H7 (cell line): ENCODE measurements at regions not wholly inside any gene's neighbourhood (a gene's known extent, or its start where the extent isn't known, plus 50 kb on each side); places are given as distances from the start of the nearest gene placed in this dataset.

Source experiments
- DNase-seq: peaks from one replicate; pipeline ENCODE4 v3.0.0; 2012
- H3K27me3 ChIP-seq: 2 replicates; pipeline ENCODE4 v1.6.0; 2011; ENCODE audit warnings: mild to moderate bottlenecking, low read length; ENCODE audit not compliant: control insufficient read depth, insufficient read depth
- H3K36me3 ChIP-seq: replicated peaks from 2 replicates; pipeline ENCODE4 v1.5.1; 2011; ENCODE audit warnings: low read length; ENCODE audit not compliant: control insufficient read depth, insufficient read depth
- H3K4me3 ChIP-seq: 2 replicates; pipeline ENCODE4 v1.5.1; 2011; ENCODE audit warnings: low read depth, mild to moderate bottlenecking, control low read depth, low read length, moderate library complexity; ENCODE audit not compliant: insufficient read depth

DNA sequence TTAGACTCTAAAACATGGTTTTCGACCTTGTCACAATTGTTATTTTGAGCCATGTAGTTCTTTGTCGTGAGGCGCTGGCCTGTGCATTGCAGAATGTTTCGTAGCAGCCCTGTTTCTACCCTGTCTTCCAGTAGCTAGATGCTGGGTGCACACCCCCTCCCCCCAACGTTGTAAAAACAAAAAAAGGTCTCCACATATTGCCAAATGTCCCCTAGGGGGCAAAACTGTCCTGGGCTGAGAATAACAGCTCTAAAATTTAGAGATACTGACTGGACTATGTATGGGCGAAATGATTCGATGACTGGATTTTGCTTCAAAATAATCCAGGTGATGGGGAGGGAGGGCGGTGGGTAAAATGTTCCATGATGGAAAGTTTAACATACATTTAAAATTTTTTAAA is 126.1 kb upstream of the FUT8 start:
- no peaks in the 10 kb centered on the region for H3K36me3 ChIP-seq
- no peak for DNase-seq
- H3K27me3 ChIP-seq: no peaks in the 10 kb centered on the region
- no peak overlapping the region for H3K4me3 ChIP-seq

DNA sequence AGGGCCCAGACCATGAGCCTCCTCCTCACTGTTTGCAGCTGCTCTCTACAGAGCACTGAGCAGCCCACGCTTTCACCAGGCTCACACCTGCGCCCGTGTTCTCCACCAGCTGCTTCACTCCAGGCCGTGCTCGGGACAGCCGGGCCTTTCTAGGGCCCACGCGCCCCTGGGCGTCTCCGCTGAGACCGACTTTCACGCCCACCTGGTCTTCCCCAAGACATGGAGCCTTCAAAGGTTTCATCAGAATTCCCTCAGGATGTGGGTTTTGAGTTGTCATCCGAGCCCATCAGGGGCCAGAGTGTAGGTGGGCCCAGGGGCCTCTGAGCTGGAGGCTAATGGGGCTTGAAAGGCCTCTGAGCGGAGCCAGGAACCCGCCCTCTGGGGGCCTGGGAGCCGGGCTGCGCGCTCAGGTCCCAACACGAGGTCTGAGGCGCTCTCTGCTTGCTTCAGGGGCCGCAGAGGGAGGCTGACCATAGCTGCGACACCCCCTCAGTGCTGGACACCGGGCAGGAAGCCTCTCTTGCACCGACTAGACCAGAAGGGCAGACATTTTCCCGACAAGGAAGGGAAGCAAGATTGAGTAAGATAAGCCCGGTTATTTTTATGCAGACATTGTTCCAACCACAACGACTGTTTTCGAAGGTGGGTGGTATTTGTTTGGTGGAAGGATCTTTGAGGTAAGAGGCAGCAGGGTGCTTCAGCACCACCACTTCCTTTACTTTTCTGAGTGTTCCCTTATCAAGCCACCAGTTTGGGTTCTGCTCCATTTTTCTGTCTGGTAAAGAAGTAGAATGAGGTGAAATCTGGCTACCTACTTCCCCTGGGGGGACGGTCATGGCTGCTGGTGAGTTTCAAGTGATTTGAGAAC is 125.0 kb upstream of the FUT8 start:
- Histone ChIP-seq H3K4me3 (no peak overlapping the region), H3K36me3 (no peaks in the 10 kb centered on the region), H3K27me3 (no peaks in the 10 kb centered on the region)
- peak; percentile 57 for DNase-seq

- Histone ChIP-seq H3K4me3 (no peak overlapping the region), H3K36me3 (no peaks in the 10 kb centered on the region), H3K27me3 (no peaks in the 10 kb centered on the region)
- DNase-seq: no peak
These were observed 121.7 kb upstream of the FUT8 start for GRCh38 chr14:65290830-65291229.

GRCh38 chr14:65291531-65291930 is 121.0 kb upstream of the FUT8 start:
- no peaks in the 10 kb centered on the region for H3K27me3 ChIP-seq
- H3K36me3 ChIP-seq: no peaks in the 10 kb centered on the region
- DNase-seq: no peak
- no peak overlapping the region for H3K4me3 ChIP-seq

- Histone ChIP-seq H3K36me3 (no peaks in the 10 kb centered on the region), H3K4me3 (no peak overlapping the region), H3K27me3 (no peaks in the 10 kb centered on the region)
- DNase-seq: no peak
These were observed 117.7 kb upstream of the FUT8 start for GRCh38 chr14:65294816-65295215.

GRCh38 chr14:65296402-65296801 is 116.1 kb upstream of the FUT8 start:
- Histone ChIP-seq H3K4me3 (no peak overlapping the region), H3K27me3 (no peaks in the 10 kb centered on the region), H3K36me3 (no peaks in the 10 kb centered on the region)
- no peak for DNase-seq

- no peaks in the 10 kb centered on the region for H3K27me3 ChIP-seq
These were observed 115.7 kb upstream of the FUT8 start for GRCh38 chr14:65296876-65297275.

DNA sequence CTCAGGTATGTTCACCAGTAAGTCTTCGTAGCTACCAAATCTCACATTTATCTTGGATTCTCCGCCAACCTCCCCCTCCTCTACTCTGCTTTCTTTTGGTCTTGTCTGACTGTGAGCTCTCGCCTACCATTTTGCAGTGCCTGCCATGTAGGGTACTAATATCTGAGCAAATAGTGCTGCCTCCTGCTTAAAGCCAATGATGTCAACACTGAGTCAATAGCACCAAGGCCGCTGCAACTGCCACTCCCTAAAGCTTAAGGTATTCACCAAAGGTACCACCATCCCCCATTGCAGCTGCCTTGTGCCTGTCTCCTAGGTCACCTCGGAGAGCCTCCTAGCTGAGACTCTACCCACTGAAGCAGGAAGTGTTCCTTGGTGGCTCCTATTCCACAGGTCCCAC is 114.8 kb upstream of the FUT8 start:
- no peaks in the 10 kb centered on the region for H3K36me3 ChIP-seq
- no peak overlapping the region for H3K4me3 ChIP-seq
- H3K27me3 ChIP-seq: no peaks in the 10 kb centered on the region
- DNase-seq: no peak

More at GRCh38 chr14:65296876-65297275, 115.7 kb upstream of the FUT8 start:
- DNase-seq: no peak
- H3K4me3 ChIP-seq: no peak overlapping the region
- no peaks in the 10 kb centered on the region for H3K36me3 ChIP-seq

DNA sequence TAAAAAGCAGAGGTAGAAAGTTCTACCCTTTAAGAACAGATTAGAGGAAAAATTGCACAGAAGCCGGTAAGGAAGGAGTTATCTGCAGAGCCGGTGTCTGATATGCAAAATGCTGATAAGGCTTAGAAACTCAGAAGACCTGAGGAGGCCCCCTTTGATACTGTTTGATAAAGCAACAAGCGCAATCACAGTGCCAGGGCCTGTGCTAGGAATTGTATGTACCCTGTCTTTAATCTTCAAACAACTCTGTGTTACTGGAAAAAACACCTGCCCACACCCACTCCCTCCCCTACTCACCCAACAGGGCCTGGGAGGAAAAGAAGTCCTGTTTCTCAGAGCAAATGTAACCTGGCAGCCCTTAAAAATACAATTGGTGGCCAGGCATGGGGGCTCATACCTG is 112.7 kb upstream of the FUT8 start:
- Histone ChIP-seq H3K4me3 (no peak overlapping the region), H3K27me3 (no peaks in the 10 kb centered on the region), H3K36me3 (no peaks in the 10 kb centered on the region)
- no peak for DNase-seq

GRCh38 chr14:65301862-65302539 is 110.5 kb upstream of the FUT8 start:
- no peak overlapping the region for H3K4me3 ChIP-seq
- no peak for DNase-seq
- no peaks in the 10 kb centered on the region for H3K36me3 ChIP-seq
- no peaks in the 10 kb centered on the region for H3K27me3 ChIP-seq

- Histone ChIP-seq H3K36me3 (no peaks in the 10 kb centered on the region), H3K27me3 (no peaks in the 10 kb centered on the region), H3K4me3 (no peak overlapping the region)
- DNase-seq: no peak
These were observed 109.8 kb upstream of the FUT8 start for GRCh38 chr14:65302571-65303189.

DNA sequence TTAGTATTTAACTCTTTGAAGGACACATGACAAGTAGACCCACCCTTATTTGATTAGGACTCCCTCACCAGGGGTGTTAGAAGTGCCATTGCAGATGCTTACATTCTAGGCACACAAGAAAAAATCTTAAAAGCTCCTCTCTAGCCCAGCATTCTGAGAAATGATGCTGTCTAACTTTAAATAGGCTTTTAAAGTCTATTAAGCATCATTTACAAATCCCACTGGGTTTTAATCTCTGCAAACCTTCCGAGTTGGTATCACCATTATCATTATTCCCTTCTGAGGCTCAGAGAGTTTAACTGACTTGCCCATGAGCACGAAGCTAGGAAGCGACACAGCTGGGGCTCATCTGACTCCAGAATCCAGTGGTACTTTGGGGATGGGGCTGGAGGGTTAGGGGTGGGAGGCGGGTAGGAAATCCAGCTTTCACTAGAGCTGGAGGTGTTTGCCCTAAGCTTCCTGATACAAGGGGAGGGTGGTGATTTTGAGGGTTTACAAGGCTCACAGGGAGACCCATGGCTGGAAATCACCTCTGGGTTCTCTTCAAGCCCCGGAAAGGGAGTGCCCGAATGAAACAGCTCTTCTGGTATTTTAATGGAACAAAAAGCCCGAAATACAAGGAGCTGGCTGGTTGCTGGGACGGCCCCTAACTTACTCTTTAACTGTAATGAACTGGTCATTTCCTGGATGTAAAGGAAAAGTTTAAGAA is 109.2 kb upstream of the FUT8 start:
- Histone ChIP-seq H3K4me3 (no peak overlapping the region), H3K27me3 (no peaks in the 10 kb centered on the region)
- DNase-seq: no peak

DNA sequence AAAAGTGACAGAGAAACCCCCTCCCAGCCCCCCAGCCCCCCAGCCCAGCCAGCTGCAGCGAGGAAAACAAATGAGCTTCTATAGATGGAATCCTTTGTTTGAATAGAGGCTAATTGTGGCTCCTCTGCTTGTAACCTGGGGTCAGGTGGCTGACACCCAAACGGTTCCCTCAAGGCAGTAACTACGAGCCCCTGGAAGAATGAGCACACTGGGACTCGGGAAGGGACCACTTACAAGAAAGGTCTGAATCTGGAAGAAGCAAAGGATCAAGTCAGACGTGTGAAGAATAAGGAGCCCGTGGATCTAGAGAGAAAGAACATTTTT is 108.7 kb upstream of the FUT8 start:
- Histone ChIP-seq H3K36me3 (no peaks in the 10 kb centered on the region), H3K4me3 (no peak overlapping the region), H3K27me3 (no peaks in the 10 kb centered on the region)
- DNase-seq: no peak

More for the DNA sequence above, 109.2 kb upstream of the FUT8 start:
- H3K36me3 ChIP-seq: no peaks in the 10 kb centered on the region

DNA sequence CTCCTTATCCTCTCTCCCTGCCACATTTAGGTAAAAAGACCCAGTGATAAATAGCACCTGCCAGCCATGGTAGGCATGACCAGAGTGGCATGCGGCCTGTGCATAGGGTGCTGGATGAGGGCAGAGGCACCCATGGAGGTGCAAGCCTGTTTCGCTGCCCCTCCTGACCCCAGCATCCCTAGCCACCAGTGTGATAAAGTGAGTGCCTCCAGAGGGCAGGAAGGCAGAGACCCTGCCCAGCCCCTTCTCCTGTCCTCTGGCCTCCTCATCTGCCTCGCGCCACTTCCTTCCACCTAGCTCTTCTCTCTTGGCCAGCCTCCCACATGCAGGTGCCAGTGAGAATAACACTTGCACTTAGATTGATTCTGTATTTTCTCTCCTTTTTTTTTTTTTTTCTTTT is 108.3 kb upstream of the FUT8 start:
- Histone ChIP-seq H3K4me3 (no peak overlapping the region), H3K27me3 (no peaks in the 10 kb centered on the region), H3K36me3 (no peaks in the 10 kb centered on the region)
- no peak for DNase-seq
